OCI-LY1 (cell line): ENCODE measurements at regions not wholly inside any gene's neighbourhood (a gene's known extent, or its start where the extent isn't known, plus 50 kb on each side); places are given as distances from the start of the nearest gene placed in this dataset.

Experiments used
- H2AFZ ChIP-seq: fragments of 200-600 bp; sonication (generic), shearing (Covaris generic); 2 replicates; pipeline ENCODE4 v1.6.0; 2014; ENCODE audit warnings: antibody characterized with exemption, mild to moderate bottlenecking, low read length
- H3F3A ChIP-seq: fragments of 200-600 bp; sonication (generic), shearing (Covaris generic); 2 replicates; pipeline ENCODE4 v1.6.0; 2014; ENCODE audit warnings: mild to moderate bottlenecking, antibody characterized with exemption, low read length, moderate library complexity; ENCODE audit not compliant: insufficient read depth
- H3K27ac ChIP-seq: fragments of 200-600 bp; sonication (generic); 2 replicates; pipeline ENCODE4 v1.5.1; 2014; ENCODE audit warnings: low read length, mixed run types, mild to moderate bottlenecking, low read depth; ENCODE audit not compliant: poor library complexity, severe bottlenecking
- H3K27me3 ChIP-seq: fragments of 200-600 bp; sonication (generic); 2 replicates; pipeline ENCODE4 v1.6.0; 2014; ENCODE audit warnings: antibody characterized with exemption, mild to moderate bottlenecking, low read length, moderate library complexity; ENCODE audit not compliant: insufficient read depth
- H3K36me3 ChIP-seq: fragments of 200-600 bp; sonication (generic); 2 replicates; pipeline ENCODE4 v1.6.1; 2014; ENCODE audit warnings: mild to moderate bottlenecking, antibody characterized with exemption, low read length, moderate library complexity, mixed read lengths; ENCODE audit not compliant: insufficient read depth
- H3K4me1 ChIP-seq: fragments of 200-600 bp; sonication (generic); 2 replicates; pipeline ENCODE4 v1.5.1; 2014; ENCODE audit warnings: mild to moderate bottlenecking, low read length, moderate library complexity; ENCODE audit not compliant: insufficient read depth, severe bottlenecking
- H3K4me2 ChIP-seq: fragments of 200-600 bp; sonication (generic), shearing (Covaris generic); 2 replicates; pipeline ENCODE4 v1.6.1; 2014; ENCODE audit warnings: low read length
- H3K4me3 ChIP-seq: fragments of 200-600 bp; sonication (generic); 2 replicates; pipeline ENCODE4 v1.5.1; 2014; ENCODE audit warnings: low read length, low read depth, mild to moderate bottlenecking, mixed read lengths; ENCODE audit not compliant: poor library complexity, severe bottlenecking
- H3K79me2 ChIP-seq: fragments of 200-600 bp; shearing (Covaris generic); 2 replicates; pipeline ENCODE4 v1.6.1; 2016; ENCODE audit warnings: mixed run types, low read length, mixed read lengths; ENCODE audit not compliant: insufficient read depth
- H3K9ac ChIP-seq: fragments of 200-600 bp; sonication (generic), shearing (Covaris generic); 2 replicates; pipeline ENCODE4 v1.6.1; 2014; ENCODE audit warnings: mild to moderate bottlenecking, low read length, mixed read lengths
- H3K9me2 ChIP-seq: fragments of 200-600 bp; sonication (generic), shearing (Covaris generic); 2 replicates; pipeline ENCODE4 v1.6.1; 2014; ENCODE audit warnings: low read depth, mild to moderate bottlenecking, low read length, mixed read lengths
- H3K9me3 ChIP-seq: fragments of 200-600 bp; shearing (Covaris generic); 2 replicates; pipeline ENCODE4 v1.6.1; 2014; ENCODE audit warnings: low read length, mixed read lengths
- H4K20me1 ChIP-seq: fragments of 200-600 bp; sonication (generic), shearing (Covaris generic); 2 replicates; pipeline ENCODE4 v1.6.0; 2016; ENCODE audit warnings: mild to moderate bottlenecking, low read length; ENCODE audit not compliant: insufficient read depth
- CTCF ChIP-seq: fragments of 200-600 bp; sonication (generic), shearing (Covaris generic); IDR thresholded peaks from 2 replicates; pipeline ENCODE4 v1.5.1; 2017; ENCODE audit warnings: mild to moderate bottlenecking, antibody characterized with exemption, low read length, moderate library complexity, mixed read lengths
- EZH2 ChIP-seq: fragments of 200-600 bp; sonication (generic), shearing (Covaris generic); IDR thresholded peaks from 2 replicates; pipeline ENCODE4 v1.8.0; 2017; ENCODE audit warnings: borderline replicate concordance, mixed run types, mild to moderate bottlenecking, antibody characterized with exemption, low read length, moderate library complexity, mixed read lengths

- no peaks in the 10 kb centered on the region for H3K79me2 ChIP-seq
- H3K27ac ChIP-seq, result no peak overlapping the region
- H3K9me3 ChIP-seq, result no peaks in the 10 kb centered on the region
- TF ChIP-seq CTCF (no peak), EZH2 (no peak)
- no peaks in the 10 kb centered on the region for H3K27me3 ChIP-seq
- no peaks in the 10 kb centered on the region for H3K9me2 ChIP-seq
- no peak overlapping the region for H3K9ac ChIP-seq
- no peak overlapping the region for H2AFZ ChIP-seq
- H3F3A ChIP-seq, result no peaks in the 10 kb centered on the region
- no peak overlapping the region for H3K4me3 ChIP-seq
- no peaks in the 10 kb centered on the region for H4K20me1 ChIP-seq
- H3K4me1 ChIP-seq, result no peaks in the 10 kb centered on the region
- no peak overlapping the region for H3K4me2 ChIP-seq
- no peaks in the 10 kb centered on the region for H3K36me3 ChIP-seq
Measured at GRCh38 chr16:76214856-76215255, 62.3 kb upstream of the CNTNAP4 start.

GRCh38 chr16:76222087-76222486 lies 55.1 kb upstream of the CNTNAP4 start:
- no peak overlapping the region for H2AFZ ChIP-seq
- no peak overlapping the region for H3K9ac ChIP-seq
- no peak overlapping the region for H3K4me3 ChIP-seq
- H3K27me3 ChIP-seq, result no peaks in the 10 kb centered on the region
- H3K9me3 ChIP-seq, result no peaks in the 10 kb centered on the region
- H3K79me2 ChIP-seq, result no peaks in the 10 kb centered on the region
- no peaks in the 10 kb centered on the region for H3K4me1 ChIP-seq
- no peaks in the 10 kb centered on the region for H3K9me2 ChIP-seq
- H3K36me3 ChIP-seq, result no peaks in the 10 kb centered on the region
- H4K20me1 ChIP-seq, result no peaks in the 10 kb centered on the region
- H3K4me2 ChIP-seq, result no peak overlapping the region
- H3F3A ChIP-seq, result no peaks in the 10 kb centered on the region
- TF ChIP-seq EZH2, result no peak
- TF ChIP-seq CTCF, result no peak
- H3K27ac ChIP-seq, result no peak overlapping the region

- no peaks in the 10 kb centered on the region for H3K36me3 ChIP-seq
- H3K4me1 ChIP-seq, result no peaks in the 10 kb centered on the region
- no peak overlapping the region for H3K4me2 ChIP-seq
- no peaks in the 10 kb centered on the region for H4K20me1 ChIP-seq
- no peak overlapping the region for H3K9ac ChIP-seq
- no peaks in the 10 kb centered on the region for H3K9me2 ChIP-seq
- H3K9me3 ChIP-seq, result no peaks in the 10 kb centered on the region
- H3K27me3 ChIP-seq, result no peaks in the 10 kb centered on the region
- H3K79me2 ChIP-seq, result no peaks in the 10 kb centered on the region
- H3K4me3 ChIP-seq, result no peak overlapping the region
- no peak for TF ChIP-seq CTCF
- TF ChIP-seq EZH2, result no peak
- H2AFZ ChIP-seq, result no peak overlapping the region
- no peaks in the 10 kb centered on the region for H3F3A ChIP-seq
- H3K27ac ChIP-seq, result no peak overlapping the region
Measured at GRCh38 chr16:76222853-76223252, 54.3 kb upstream of the CNTNAP4 start.
